Endodermal cell (in vitro differentiated cells): ENCODE measurements at regions not wholly inside any gene's neighbourhood (a gene's known extent, or its start where the extent isn't known, plus 50 kb on each side); places are given as distances from the start of the nearest gene placed in this dataset.

Experiments
- DNase-seq: peaks from one replicate; pipeline ENCODE4 v3.0.0-alpha.2; 2017
- H3K27ac ChIP-seq: 2 replicates; pipeline ENCODE4 v1.5.1; 2013; ENCODE audit warnings: mild to moderate bottlenecking, low read depth, low read length, moderate library complexity
- H3K27me3 ChIP-seq: 2 replicates; pipeline ENCODE4 v1.6.1; 2013; ENCODE audit warnings: mild to moderate bottlenecking, low read length, moderate library complexity; ENCODE audit not compliant: insufficient read depth, control insufficient read depth, poor library complexity, severe bottlenecking
- H3K36me3 ChIP-seq: 2 replicates; pipeline ENCODE4 v1.7.0; 2013; ENCODE audit warnings: mild to moderate bottlenecking, low read length, moderate library complexity; ENCODE audit not compliant: control insufficient read depth, insufficient read depth
- H3K4me1 ChIP-seq: one replicate; pipeline ENCODE4 v1.7.0; 2013; ENCODE audit warnings: low read length; ENCODE audit not compliant: control insufficient read depth, insufficient read depth
- H3K4me3 ChIP-seq: 2 replicates; pipeline ENCODE4 v1.5.1; 2013; ENCODE audit warnings: mild to moderate bottlenecking, low read length, moderate library complexity
- H3K9ac ChIP-seq: 2 replicates; pipeline ENCODE4 v1.6.1; 2013; ENCODE audit warnings: mild to moderate bottlenecking, low read length, moderate library complexity; ENCODE audit not compliant: poor library complexity, severe bottlenecking; ENCODE audit errors: extremely low read depth
- H3K9me3 ChIP-seq: 2 replicates; pipeline ENCODE4 v1.6.1; 2013; ENCODE audit warnings: mild to moderate bottlenecking, low read length, moderate library complexity; ENCODE audit not compliant: control insufficient read depth
- H3K27ac Mint-ChIP-seq: 2 replicates; pipeline ENCODE4 v1.8.0; 2020; ENCODE audit warnings: mixed read lengths
- H3K27me3 Mint-ChIP-seq: 2 replicates; pipeline ENCODE4 v1.8.0; 2021; ENCODE audit warnings: mild to moderate bottlenecking, mixed read lengths; ENCODE audit not compliant: insufficient read depth
- H3K36me3 Mint-ChIP-seq: 2 replicates; pipeline ENCODE4 v1.8.0; 2020; ENCODE audit warnings: low read depth, mixed read lengths
- H3K4me1 Mint-ChIP-seq: 2 replicates; pipeline ENCODE4 v1.8.0; 2020; ENCODE audit warnings: mixed read lengths
- H3K4me3 Mint-ChIP-seq: 2 replicates; pipeline ENCODE4 v1.8.0; 2020; ENCODE audit warnings: mild to moderate bottlenecking, moderate library complexity, mixed read lengths
- H3K9me3 Mint-ChIP-seq: 2 replicates; pipeline ENCODE4 v1.8.0; 2020; ENCODE audit warnings: mild to moderate bottlenecking, mixed read lengths
- CTCF ChIP-seq: fragments of 200-600 bp; sonication (generic); conservative IDR thresholded peaks from 2 replicates; pipeline ENCODE4 v1.5.0; 2021; ENCODE audit warnings: antibody characterized with exemption, mild to moderate bottlenecking
- WGBS, 2 experiments: methylation state at CpG; one replicate each; pipeline versions ENCODE4 v1.1.5 to v1.1.7; 2013; ENCODE audit warnings: missing lambda C conversion rate in 2 of 2, mixed read lengths in 1 of 2; ENCODE audit not compliant: insufficient coverage in 1 of 2, insufficient read length in 1 of 2; 5-methylcytosine and 5-hydroxymethylcytosine counted together

DNA sequence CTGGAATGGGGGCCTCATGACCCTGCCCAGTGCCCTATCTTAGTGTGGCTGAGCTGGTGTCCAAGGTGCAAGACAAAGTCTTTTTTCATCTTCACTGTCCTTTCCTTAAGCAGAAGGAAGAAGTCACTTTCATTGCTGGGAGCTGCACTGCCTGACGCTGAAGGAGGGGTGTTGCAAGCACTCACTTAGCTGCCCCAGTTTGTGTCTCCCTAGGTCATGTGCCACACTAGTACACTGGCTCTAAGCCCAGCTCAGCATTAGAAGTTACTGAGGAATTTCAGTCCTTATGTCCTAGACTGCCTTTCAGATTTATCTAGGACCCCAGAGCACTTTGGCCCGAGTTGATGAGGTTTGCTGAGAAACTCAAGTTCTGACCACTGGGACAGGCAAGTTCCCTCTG is 952.0 kb upstream of the USP15 start:
- Histone ChIP-seq H3K9ac (no peak overlapping the region), H3K4me1 (no peaks in the 10 kb centered on the region), H3K27ac (no peak overlapping the region), H3K9me3 (peaks cover 7% of the 10 kb centered on the region), H3K4me3 (no peak overlapping the region), H3K27me3 (no peaks in the 10 kb centered on the region), H3K36me3 (no peaks in the 10 kb centered on the region)
- no peak for TF ChIP-seq CTCF
- no peaks in the 10 kb centered on the region for H3K36me3 Mint-ChIP-seq
- no peaks in the 10 kb centered on the region for H3K27me3 Mint-ChIP-seq
- H3K27ac Mint-ChIP-seq: no peak overlapping the region
- no peaks in the 10 kb centered on the region for H3K4me1 Mint-ChIP-seq
- 82 to 86% methylated on average over 2 of the region's 2 CpGs for WGBS, 2 experiments
- no peaks in the 10 kb centered on the region for H3K9me3 Mint-ChIP-seq
- DNase-seq: no peak
- H3K4me3 Mint-ChIP-seq: no peak overlapping the region

- no peak overlapping the region for H3K4me3 Mint-ChIP-seq
- no peaks in the 10 kb centered on the region for H3K4me1 Mint-ChIP-seq
- no peak for DNase-seq
- no peak overlapping the region for H3K4me3 ChIP-seq
- no peaks in the 10 kb centered on the region for H3K27me3 Mint-ChIP-seq
- peaks cover 9% of the 10 kb centered on the region for H3K9me3 Mint-ChIP-seq
- H3K9ac ChIP-seq: no peak overlapping the region
- H3K27me3 ChIP-seq: no peaks in the 10 kb centered on the region
- H3K36me3 ChIP-seq: no peaks in the 10 kb centered on the region
- no peaks in the 10 kb centered on the region for H3K36me3 Mint-ChIP-seq
- no peak for TF ChIP-seq CTCF
- H3K27ac Mint-ChIP-seq: no peak overlapping the region
- no peaks in the 10 kb centered on the region for H3K4me1 ChIP-seq
- H3K27ac ChIP-seq: no peak overlapping the region
- peaks cover 13% of the 10 kb centered on the region for H3K9me3 ChIP-seq
These were observed 948.8 kb upstream of the USP15 start for GRCh38 chr12:61311413-61311812.

- no peak overlapping the region for H3K4me3 Mint-ChIP-seq
- Histone ChIP-seq H3K27me3 (no peaks in the 10 kb centered on the region), H3K27ac (no peak overlapping the region), H3K4me1 (no peaks in the 10 kb centered on the region), H3K9me3 (no peaks in the 10 kb centered on the region), H3K36me3 (no peaks in the 10 kb centered on the region), H3K4me3 (no peak overlapping the region), H3K9ac (no peak overlapping the region)
- H3K27ac Mint-ChIP-seq: no peak overlapping the region
- TF ChIP-seq CTCF: no peak
- no peaks in the 10 kb centered on the region for H3K36me3 Mint-ChIP-seq
- H3K9me3 Mint-ChIP-seq: no peaks in the 10 kb centered on the region
- no peak for DNase-seq
- WGBS, 2 experiments: 86 to 93% methylated on average over 1 to 3 of the region's 3 CpGs
- no peaks in the 10 kb centered on the region for H3K4me1 Mint-ChIP-seq
- H3K27me3 Mint-ChIP-seq: no peaks in the 10 kb centered on the region
These were observed 911.3 kb upstream of the USP15 start for GRCh38 chr12:61348871-61349270.
